HG03280 (cell line): ENCODE measurements at regions not wholly inside any gene's neighbourhood (a gene's known extent, or its start where the extent isn't known, plus 50 kb on each side); places are given as distances from the start of the nearest gene placed in this dataset.
"Not testable (repeated sequence)": the region's sequence is repeated elsewhere in the genome, so short reads cannot be mapped to it uniquely, and the experiment has no call there.

Source experiments
- ATAC-seq: cut with Tn5 transposase; IDR thresholded peaks from one replicate; pipeline ENCODE4 v1.9.1; 2021; ENCODE audit warnings: mild to moderate bottlenecking, moderate library complexity; ENCODE audit not compliant: unreplicated experiment

DNA sequence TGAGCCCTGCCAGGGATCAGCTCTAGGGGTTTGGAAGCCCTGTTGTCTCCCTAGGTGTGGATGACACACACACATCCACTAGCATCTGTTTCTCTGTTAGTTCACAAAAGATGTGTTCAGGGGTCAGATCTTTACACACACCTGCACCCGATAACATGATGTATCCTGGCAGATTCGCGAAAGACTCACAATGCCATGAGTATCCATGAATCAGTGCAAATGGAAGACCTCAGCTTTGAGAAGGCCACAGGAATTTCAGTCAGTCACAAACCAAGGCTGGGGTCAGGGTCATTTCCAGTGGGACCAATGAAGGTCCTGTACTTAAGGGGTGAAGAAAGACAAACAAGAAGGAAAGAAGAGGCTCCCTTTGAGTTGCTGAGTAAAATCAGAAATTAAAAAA is 898.2 kb downstream of the UQCRFS1 start:
- ATAC-seq, result no peak

DNA sequence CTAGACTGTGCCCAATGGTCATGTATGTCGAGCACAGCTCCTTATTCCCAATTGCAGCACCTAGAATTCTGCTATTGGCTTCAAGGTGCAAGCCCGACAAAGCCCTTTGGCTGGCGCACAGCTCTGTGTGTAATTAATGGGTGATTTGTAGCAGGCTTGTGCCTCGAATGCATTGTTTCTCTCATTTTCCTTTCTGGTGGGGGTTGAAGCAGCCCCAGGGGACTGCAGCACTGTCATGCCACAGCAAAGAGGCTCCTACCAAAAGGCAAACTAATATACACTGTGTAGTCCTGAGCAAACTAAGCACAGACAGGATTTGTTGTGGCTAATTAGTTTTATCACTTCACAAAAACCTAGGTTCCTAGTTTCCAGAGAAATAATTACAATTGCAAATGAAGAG is 898.7 kb downstream of the UQCRFS1 start:
- no peak for ATAC-seq

- no peak for ATAC-seq
Observed at GRCh38 chr19:28313633-28314032, 899.3 kb downstream of the UQCRFS1 start.

DNA sequence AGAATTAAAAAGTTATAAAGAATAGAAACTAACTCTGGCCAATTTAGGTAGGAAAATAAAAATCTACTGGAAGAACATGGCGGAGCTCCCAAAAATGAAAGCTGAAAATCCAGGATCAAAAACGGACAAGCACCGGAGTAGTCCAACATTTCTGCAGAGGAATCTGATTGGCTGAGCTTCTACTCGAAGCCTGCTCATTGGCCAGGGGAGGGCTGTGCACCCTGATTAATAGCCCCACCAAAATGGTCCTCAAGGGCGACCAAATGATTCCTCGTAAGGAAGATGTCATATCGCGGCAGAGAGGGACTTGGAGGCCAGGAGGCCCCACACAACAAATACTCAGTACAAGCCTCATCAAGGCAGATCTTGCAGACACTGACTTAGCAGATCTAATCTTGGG is 900.7 kb downstream of the UQCRFS1 start:
- no peak for ATAC-seq

GRCh38 chr19:28310829-28311228 is 902.1 kb downstream of the UQCRFS1 start:
- ATAC-seq, result not testable (repeated sequence)

- ATAC-seq, result no peak
Observed at GRCh38 chr19:28309070-28309469, 903.9 kb downstream of the UQCRFS1 start.

DNA sequence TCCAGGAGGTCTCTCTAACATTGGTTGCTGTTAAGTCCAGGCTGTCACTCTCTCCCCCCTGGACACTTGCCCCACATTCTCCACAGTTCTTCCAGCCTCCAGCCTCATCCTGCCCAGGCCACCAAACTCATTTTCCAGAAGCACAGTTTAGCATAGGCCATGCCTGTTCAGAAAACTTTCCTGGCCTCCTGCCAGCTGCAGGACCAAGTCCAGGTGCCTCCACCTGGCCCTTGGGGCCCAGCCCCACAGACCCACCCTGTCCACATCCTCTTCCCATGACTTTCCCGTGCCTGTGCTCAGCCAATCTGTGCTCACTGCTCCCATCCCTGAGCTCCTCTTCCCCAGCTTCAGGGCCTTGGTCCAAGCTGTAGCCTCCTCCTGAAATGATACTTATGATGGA is 905.0 kb downstream of the UQCRFS1 start:
- no peak for ATAC-seq

DNA sequence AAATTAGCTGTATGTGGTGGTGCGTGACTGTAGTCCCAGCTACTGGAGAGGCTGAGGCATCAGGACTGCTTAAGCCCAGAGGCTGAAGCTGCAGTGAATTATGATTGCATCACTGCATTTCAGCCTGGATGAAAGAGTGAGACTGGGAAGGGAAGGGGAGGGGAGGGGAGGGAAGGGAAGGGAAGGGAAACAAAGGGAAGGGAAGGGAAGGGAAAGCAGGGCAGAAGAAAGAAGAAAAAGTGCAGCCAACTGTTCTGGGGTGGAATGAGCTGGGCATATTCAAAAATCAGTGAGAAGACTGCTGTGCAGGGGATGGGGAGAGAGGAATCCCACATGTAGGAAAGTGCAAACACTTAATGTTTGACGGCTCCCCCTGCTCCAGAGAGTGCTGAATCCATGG is 905.5 kb downstream of the UQCRFS1 start:
- ATAC-seq, result no peak

- no peak for ATAC-seq
Observed at GRCh38 chr19:28305513-28305912, 907.4 kb downstream of the UQCRFS1 start.

DNA sequence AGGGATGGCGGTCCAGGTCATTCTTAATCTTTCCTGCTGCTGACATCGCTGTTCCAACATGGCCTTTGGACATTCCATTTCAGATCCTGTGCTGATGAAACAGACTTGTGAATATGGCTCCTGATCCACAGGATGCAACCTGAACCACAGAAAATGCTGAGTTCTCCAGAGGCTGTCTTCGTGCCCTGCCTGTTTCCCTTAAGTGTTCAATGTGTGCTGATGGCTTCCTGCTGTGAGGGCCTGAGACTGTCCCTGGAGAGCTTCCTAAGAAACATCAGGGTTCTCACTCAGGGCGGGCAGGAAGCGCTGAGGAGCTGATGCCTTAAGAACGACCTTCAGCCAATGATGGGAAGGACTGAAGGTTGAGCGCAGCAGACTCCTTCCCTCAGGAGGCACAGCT is 909.4 kb downstream of the UQCRFS1 start:
- ATAC-seq, result no peak

DNA sequence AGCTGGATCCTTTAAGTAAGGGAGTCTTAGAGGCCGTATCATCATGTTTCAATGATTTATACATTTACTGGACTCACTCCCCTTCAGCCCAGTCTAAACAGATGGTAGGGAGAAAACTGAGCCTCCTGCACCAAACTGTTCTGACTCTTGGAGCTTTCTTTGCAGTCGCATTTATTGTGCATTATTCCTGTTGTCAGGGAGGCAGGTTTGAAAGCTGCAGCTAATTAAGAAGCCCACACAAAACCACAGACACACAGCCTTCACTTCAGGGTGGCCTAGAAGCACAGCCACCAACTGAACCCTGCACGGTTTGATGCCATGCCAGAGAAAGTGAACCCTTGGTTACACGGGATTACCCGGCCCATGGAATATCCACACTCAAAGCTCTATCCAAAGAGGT is 911.0 kb downstream of the UQCRFS1 start:
- no peak for ATAC-seq

DNA sequence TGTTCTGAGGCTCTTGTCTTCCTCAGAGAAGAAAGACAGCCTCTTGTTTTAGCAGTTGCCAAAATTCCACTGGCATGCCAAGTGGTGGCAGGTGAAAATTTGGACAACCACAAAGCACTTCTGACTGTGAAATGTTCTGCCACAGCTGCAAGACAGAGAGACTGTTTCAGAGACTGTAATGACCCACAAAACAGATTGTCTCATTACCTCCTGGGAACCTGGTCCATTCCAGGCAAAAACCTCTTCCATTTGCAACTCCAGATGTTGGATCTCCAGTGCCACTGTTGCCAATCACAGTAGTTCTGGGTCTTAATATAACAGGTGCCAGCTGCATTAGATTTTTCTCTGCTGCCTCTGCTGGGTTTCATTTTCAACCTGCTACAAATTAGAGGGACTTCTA is 911.5 kb downstream of the UQCRFS1 start:
- no peak for ATAC-seq

DNA sequence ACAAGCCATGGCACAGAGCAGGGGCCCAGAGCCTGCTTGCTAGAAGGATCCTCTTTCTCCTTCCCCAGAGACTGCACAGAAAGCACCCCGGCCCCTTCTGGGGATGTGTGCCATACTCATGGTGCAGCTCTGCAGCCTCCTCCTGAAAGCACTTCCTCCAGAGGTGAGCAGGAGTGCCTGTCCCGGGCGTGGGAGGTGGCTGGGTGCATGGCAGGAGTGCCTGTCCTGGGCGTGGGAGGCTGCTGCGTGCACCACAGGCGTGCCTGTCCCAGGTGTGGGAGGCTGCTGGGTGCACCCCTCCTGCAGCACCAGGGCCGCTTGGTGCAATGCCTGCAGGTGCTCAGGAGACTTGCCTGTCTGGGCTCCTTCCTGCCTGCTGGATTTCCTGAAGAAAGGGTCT is 913.3 kb downstream of the UQCRFS1 start:
- no peak for ATAC-seq

DNA sequence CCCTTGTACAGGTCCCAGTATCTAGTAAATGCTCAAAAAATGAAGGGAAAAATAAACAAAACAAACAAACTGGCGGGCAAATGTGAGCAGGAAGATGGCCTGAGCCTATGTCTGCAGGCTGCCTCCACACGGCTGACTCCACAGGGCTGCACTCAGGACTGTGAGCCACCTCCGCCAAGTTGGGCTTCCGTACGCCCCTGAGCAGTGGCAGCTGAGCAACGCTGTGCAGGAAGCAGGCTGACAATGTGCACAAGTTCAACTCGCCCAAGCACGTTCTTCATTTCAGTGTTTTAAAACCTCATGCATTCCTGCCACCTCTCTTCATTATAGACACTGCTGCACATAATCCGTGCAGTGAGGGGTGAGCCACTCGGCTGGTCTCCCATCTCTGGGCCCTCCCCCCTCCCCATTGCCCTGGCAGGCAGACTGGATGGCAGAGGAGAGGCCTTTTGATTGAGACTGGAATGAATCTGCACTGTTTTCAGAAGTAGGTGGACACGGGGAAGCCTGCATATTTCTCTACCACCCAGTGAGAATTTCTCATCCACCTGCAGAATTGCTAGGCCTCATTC is 915.3 kb downstream of the UQCRFS1 start:
- ATAC-seq, result no peak

DNA sequence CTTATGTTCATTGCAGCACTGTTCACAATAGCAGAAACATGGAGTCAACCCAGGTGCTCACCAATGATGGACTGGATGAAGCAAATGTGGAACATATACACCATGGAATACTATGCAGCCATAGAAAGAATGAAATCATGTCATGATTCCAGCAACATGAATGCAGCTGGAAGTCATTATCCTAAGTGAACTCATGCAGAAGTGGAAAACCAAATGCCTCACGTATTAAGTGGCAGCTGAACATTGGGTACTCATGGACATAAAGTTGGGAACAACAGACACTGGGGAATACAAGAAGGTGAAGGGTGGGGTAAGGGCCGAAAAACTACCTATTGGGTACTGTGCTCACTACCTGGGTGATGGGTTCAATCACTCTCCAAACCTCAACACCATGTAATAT is 915.9 kb downstream of the UQCRFS1 start:
- ATAC-seq, result no peak

DNA sequence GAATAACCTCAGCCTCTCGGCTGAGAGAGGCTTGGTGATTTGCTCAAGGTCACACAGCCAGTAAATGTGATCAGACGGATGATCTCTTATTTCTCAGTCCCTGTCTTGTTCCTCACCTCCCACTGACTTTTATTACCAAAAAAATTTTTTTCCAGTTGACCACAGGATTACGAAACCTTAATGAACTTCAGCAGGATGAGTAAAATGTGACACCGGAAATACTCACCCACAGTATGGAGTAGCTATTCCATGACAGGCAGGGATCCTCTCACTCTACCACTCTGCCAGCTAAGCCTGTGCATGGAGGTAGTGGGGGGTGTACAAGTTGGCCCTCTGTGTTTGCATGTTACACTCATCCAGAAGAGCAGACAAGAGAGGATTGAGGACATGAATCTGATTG is 916.4 kb downstream of the UQCRFS1 start:
- no peak for ATAC-seq

DNA sequence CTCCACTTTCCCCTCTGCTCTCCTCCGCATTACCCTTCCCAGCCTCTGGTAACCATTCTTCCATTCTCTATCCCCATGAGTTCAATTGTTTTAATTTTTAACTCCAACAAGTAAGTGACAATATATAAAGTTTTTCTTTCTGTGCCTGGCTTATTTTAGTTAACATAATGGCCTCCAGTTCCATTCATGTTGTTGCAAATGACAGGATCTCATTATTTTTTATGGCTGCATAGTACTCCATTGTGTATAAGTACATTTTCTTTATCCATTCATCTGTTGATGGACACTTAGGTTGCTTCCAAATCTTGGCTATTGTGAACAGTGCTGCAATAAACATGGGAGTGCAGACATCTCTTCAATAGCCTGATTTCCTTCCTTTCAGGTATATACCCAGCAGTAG is 918.0 kb downstream of the UQCRFS1 start:
- not testable (repeated sequence) for ATAC-seq

GRCh38 chr19:28294395-28294794 is 918.6 kb downstream of the UQCRFS1 start:
- ATAC-seq, result no peak

DNA sequence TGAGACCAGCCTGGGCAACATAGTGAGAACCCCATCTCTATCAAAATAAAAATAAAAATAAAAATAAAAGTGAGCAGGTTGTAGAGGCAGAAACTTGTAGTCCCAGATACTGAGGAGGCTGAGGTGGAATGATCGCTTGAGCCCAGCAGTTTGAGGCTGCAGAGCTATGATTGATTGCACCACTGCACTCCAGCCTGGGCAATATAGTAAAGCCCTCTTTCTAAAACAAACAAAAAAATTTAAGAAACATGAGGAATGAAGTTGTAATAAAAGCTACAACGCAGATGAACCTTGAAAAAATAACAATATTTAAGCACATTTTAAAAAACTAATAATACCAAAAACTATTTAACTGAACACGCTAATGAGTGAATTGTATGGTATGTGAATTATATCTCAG is 919.3 kb downstream of the UQCRFS1 start:
- no peak for ATAC-seq

GRCh38 chr19:28292822-28293500 is 920.0 kb downstream of the UQCRFS1 start:
- no peak for ATAC-seq

GRCh38 chr19:28291874-28292273 is 921.1 kb downstream of the UQCRFS1 start:
- no peak for ATAC-seq

- no peak for ATAC-seq
Observed at GRCh38 chr19:28290963-28291657, 921.8 kb downstream of the UQCRFS1 start.
